HG02870 (cell line): ENCODE measurements at regions not wholly inside any gene's neighbourhood (a gene's known extent, or its start where the extent isn't known, plus 50 kb on each side); places are given as distances from the start of the nearest gene placed in this dataset.

Experiments
- ATAC-seq: cut with Tn5 transposase; IDR thresholded peaks from one replicate; pipeline ENCODE4 v1.9.1; 2021; ENCODE audit warnings: mild to moderate bottlenecking, moderate library complexity; ENCODE audit not compliant: unreplicated experiment

DNA sequence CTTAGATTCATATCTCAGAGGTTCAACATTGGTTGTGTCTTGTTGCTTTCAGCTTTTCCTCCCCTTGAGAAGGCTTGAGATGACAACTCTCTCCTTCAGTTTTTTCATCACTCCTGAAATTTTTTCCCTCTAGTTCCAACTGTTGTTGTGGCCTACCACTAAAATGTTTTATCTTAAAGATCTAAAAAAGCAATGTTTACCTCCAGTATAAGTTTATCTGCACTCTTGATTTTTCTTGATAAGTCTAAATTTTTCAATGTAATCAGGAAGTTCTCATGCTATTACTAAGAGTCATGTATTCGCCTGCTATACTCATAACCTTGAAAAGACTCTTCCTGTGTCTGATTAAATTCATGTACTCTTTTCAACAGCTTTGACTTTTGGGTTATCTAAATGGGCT is 366.3 kb upstream of the TFPI start:
- ATAC-seq: no peak

DNA sequence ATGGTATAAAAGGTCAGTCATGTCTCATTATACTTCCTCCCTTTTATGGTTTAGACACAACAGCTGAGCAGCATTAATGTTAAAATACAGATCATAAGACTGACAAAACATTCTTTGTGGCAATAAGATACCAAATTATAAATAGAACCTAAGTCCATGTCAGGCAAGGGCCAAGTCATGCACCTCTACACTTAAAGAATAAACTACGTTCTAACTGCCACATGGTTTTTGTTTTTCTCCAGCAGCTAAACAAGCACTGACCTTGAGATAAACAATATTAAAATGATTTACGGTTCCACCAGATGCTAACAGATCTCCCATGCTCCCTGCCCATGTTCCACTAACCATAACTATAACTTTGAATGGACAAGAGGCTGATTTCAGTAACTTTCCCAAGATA is 368.6 kb upstream of the TFPI start:
- ATAC-seq: no peak

DNA sequence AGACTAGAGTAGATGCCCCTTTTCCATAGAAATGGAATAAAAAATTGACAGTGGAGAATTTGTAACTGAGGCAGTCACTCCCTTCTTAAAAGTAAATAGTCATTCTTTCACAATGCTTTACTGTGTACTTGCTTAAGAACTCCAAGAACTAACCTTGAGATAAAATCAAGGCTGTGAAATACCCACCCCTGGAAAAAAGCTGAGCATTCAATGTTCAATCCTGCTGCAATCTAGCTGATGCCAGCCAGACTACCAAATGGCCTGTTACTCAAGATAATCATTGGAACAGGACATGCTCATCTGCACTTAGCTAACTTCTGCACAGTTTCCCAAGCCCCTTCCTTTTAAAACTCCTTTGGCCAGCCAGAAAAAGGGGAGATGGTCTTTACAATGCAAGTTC is 367.4 kb upstream of the GULP1 start:
- ATAC-seq: no peak

DNA sequence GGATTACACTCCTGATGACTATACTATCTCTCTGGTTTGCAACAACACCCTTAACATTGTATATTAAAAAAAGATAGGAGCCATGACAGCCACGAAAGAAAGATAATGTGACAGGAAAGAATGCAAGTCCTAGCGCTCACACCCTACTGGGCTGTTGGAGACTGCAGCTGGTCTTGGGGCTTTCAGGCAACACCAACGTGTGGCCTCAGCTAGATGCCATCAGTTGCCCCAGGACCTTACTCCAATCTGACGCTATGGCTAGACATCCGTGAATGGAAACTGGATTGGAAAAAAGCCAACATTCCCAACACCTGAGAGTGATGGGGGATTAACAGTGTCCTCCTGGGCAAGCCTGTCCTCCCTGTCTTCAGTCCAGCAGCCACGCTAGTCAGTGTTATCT is 357.4 kb upstream of the GULP1 start:
- ATAC-seq: no peak

DNA sequence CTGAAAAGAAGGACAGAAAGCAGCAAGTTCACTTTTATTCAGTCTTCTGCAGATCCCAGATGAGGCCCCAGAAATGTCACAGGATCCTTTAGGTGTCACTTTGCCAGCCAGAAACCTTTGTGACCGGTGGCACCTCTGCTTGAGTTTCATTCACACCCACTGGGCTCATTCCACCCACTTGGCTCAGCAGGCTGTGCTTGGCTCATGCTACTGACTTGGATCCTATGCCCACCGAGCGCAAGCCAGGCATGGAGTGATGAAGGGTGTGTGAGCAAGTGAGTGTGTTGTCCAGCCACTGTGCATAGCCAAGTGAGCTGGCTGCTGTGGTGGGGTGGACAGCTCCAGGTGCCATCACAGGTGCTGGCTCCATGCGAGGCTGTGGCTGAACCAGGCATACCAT is 357.0 kb upstream of the GULP1 start:
- ATAC-seq: no peak

DNA sequence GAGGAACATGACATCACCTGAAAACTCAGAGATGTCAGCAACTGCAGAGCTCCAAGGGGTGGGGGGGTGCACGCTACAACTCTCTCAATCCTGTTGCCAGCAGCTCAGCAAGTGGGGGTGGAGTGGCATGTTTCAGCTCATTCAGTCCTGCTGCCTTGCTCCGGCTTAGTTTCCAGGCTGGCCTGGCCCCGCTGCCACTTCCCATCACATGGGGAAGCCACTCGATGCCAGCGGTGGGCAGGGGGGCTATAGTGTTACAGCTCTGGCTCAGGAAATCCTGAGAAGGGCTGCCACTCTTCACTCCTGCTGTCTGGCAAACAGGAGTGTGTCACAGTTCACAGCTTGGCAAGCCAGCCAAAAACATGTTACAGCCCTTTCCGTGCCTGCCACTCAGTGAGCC is 356.5 kb upstream of the GULP1 start:
- ATAC-seq: no peak

DNA sequence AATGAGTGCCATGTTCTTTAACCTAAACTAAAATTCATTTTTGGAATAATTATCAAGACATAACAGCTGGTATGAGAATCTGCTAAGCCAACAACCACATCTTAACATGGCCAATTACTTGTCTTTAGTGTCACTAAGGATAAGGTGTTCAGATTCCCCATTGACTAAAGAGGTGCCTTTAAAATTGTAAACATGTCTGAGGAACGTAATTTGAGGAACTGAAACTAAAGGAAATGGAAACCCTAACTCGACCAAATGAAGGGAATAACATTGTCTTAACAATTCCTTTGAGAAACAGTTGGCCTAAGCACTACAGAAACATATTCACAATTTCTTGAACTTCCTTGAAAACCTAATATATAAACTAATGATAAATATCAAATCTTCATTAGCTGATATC is 355.4 kb upstream of the GULP1 start:
- ATAC-seq: no peak

DNA sequence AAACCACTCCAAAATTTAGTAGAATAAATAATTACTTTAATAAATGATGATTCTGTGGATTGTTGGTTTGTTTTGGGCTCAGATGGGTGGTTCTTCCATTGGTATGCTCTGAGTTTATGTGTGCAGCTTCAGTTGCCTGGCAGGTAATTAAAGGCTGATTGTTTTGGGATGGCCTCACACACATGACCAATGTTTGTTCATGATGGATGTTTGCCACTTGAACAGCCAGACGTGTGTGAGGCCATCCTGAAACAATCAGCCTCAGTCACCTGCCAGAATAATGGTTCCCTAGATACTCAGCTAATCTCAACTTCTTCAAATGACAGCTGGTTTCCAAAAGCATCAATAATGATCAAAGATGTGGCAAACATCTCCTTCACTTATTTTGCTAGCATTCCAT is 352.5 kb upstream of the GULP1 start:
- no peak for ATAC-seq

DNA sequence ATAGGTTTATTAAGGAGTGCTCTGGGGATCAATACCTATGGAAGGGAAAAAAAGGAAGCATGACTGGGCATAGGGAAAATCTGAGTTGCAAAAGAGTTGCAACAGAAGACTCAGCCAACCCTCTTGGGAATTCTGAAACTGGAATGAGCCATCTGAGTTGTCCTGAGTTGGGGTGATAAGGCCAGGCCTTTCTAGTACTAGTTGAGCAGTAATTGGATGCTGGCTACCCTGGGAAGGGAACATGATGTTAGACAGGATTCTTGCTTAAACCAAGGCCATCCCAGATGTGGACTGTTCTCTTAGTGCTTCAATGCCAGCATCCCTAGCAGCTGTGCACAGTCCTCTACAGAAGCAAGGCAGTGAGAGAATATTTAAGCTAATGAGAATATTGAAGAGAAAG is 348.8 kb upstream of the GULP1 start:
- no peak for ATAC-seq

DNA sequence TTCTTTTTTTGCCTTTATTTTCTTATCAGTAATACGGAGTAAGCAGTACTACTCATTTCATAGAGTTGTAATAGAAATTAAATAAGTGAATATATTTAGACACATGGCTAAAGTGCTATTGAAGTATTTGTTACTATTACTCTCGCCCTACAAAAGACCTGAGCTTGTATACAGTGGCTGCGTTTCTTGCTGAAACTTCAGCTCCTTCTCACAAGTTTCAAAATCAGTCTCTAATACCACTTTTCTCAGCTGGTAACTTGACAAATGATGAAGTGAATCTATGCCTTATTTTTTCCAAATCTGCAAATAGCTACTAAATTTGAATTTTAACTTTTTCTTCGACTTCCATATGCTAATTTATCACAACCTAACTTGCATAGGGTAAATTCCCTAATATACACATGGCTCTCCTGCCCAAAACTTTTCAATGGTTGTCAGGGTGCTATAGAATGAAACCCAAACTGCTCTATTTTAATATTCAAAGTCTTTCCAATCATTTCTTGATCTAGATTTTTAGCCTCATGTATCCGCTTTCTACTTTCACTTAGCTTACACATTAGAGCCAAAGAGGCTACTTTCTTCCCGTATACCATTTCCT is 347.8 kb upstream of the GULP1 start:
- ATAC-seq: no peak

DNA sequence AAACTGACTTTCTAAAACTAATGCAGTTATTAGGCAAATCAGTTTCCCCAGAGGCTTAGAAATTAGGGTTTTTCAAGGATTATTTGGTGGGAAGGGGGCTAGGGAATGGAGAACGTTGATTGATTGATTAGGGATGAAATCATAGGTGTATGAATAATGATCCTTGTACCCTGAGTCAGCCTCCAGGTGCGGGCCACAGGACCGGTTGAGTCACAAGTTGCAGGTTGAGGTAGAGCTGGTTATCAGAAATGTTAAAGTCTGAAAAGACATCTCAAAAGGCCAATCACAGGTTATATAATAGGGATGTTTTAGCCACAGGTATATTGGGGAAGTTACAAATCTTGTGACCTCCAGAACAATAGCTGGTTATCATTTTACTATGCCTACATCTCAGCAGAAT is 341.8 kb upstream of the GULP1 start:
- no peak for ATAC-seq

DNA sequence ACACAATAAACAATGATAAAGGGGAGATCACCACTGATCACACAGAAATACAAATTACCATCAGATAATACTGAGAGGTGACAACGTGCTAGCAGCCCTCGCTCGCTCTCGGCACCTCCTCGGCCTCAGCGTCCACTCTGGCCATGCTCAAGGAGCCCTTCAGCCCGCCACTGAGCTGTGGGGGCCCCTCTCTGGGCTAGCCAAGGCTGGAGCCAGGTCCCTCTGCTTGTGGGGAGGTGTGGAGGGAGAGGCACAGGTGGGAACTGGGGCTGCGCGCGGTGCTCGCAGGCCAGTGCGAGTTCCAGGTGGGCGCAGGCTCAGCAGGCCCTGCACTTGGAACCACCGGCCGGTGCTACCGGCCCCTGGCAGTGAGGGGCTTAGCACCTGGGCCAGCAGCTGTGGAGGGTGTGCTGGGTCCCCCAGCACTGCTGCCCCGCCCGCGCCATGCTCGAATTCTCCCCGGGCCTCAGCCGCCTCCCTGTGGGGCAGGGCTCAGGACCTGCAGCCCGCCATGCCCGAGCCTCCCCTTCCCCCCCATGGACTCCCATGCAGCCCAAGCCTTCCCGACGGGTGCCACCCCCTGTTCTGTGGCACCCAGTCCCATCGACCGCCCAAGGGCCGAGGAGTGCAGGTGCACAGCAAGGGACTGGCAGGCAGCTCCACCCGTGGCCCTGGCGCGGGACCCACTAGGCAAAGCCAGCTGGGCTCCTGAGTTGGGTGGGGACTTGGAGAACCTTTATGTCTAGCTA is 340.0 kb upstream of the GULP1 start:
- no peak for ATAC-seq

DNA sequence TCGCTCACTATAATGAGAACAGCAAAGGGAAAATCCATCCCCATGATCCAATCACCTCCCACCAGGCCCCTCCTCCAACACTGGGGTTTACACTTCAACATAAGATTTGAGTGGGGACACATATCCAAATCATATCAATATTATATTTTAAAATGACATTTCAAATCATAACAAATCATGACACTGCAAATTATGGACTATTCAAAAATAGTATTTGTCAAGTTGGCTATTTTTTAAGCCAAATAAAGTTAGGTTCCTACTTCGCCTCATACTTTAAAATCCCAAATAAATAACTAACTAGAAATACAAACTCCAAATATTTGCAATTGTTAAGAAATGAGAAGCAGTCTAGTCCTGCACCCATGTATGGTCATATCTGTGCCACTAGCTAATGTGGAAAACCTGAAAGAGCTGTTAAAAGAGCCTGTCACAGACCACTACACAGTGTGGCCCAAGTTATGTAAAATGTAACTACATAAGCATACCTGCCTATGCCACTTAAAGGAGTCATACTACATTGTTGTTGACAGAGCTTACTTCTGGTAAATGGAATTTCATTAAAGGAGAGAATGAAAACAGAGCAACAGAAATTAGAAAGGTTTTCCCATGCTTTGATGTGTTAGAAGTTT is 334.7 kb upstream of the GULP1 start:
- no peak for ATAC-seq

DNA sequence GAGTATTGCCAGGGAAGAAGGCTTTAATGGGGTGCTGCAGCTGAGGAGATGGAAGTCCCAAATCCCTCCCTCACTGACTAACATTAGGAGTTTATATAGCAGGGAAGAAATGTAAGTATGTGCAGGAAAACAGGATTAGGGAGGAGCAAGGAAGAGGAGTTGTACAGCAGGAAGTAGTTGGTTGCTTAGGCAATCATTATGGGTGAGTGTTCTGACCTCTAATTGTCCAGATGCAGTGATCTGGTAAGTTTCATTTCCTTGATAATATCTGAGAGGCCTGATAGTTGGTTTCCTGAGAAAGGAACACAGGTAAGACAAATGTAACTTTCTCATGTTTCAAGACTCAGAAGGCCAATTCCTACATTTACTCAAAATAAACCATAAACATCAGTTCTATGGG is 331.9 kb upstream of the GULP1 start:
- no peak for ATAC-seq

DNA sequence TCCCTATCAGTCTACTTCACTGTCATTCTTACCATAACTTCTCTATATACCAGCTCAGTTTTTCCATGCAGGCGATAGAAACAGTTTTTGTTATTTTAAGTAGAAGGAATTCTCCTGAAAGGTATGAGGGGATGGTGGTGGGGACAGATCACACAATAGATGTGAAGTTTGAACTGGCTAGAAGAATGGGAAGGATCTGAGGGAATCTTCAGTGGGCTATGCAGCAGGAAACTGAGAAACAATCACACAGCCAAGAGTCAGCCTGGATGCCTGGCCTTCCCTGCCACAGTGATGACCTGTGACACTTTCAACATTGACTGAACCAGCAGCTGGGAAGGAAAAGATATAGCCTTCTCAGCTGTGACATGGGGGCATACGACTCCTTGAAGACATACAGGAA is 329.1 kb upstream of the GULP1 start:
- no peak for ATAC-seq

DNA sequence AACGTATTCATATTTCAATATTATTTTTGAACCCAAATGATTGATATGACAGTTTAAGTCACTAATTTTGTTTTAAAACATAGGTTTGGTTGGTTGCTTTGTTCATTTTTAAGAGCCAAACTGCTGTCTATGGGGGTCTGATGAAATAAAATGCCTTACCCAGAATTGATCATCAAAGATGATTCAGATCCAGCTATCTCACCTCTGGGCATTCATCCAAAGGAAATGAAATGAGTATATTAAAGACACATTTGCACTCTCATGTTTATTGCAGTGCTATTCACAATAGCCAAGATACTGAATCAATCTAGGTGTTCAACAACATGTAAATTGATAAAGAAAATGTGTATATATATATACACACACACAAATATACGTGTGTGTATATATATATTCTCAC is 326.9 kb upstream of the GULP1 start:
- ATAC-seq: no peak

DNA sequence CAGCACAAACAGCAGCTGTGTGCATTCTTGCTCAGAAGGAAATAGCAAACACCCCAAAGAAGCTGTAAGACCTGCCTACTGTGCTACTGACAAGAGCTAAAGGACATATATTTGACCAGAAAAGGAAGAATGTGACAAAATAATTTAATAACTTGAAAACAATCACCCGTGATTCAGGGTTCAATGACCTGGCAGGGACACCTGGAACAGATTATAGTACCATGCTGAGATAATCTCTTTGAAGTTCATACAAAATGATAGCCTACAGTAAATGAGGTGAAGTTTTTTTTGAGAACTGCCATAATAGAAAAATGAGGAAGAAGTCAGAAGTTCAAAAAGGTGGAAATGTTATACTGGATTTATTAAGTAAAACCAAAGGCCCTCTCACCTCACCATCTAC is 324.8 kb upstream of the GULP1 start:
- no peak for ATAC-seq

DNA sequence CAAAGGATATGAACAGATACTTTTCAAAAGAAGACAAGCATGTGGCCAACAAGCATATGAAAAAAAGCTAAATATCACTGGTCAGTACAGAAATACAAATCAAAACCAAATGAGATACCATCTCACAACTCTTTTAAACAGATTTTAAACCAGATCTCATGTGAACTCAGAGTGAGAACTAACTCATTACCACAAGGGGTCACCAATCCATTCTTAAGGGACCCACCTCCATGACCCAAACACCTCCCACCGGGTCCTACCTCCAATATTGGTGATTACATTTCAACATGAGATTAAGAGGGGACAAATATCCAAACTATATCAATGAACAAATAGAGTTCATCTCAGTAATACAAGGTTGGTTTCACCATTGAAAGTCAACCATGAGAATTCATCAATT is 319.8 kb upstream of the GULP1 start:
- no peak for ATAC-seq

DNA sequence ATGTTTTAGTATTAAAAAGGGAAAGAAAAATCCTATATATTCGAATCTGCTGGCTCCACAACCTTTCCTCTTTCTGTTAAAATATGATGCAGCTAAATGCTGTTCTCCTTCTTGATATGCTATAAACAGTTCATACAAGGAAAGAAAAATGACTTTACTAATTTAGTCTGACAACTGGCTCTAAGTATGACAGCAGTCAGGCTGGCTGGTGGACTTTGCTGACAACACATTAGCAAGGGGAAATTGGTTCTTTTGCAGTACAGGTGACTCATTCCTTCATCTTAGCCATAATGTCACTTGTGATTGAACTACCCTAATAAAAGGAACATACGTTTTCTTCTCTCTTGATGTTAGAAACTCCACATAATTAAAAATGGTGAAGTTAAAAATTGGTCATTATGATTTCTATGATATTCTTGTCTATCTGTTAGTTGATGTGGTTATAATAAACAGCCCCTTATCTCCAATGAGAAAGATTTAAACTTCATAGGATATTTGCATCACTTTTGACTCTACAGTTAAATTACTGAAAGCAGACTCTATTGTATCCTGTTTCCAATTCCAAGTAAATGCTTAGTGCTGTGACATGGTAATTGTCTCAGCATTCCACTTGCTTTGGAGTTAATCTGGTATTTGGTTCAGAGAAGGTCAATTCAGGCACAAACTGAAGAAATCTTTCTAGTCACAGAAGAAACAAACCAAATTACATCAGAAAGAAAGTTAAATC is 315.3 kb upstream of the GULP1 start:
- ATAC-seq: no peak

DNA sequence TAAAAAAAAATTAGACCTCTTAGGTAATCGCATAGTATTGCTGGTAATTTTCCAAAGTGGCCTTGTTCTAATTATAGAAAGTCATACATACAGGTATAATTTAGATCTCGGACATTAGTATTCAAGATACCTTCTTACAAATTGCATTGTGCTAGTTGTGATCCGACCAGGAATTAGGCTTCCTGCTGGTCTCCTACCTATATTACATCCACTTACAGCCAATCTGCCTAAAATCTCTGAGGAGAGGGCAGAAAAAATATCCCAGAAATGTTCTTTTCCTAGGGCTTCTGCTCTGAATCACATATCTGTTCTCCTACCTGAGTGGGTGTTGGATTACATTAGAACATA is 314.7 kb upstream of the GULP1 start:
- no peak for ATAC-seq

DNA sequence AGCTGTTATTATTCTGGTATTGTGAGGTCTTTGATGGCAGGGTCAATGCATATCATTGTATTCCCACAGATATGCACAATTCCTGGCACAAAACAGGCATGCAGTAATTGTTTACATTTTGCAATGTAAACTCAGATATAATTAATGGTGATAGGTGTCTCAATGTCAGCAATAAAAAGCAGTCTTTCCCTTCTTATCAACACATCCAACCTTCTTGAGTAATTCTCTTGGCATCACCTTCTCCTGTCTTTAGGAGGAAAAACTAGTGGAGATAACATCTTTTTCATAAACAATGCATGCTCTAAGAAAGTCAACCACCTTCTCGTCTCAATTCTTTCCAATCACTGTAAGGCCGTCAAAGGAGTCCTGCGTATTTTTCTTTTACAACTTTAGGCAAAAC is 313.3 kb upstream of the GULP1 start:
- ATAC-seq: no peak

DNA sequence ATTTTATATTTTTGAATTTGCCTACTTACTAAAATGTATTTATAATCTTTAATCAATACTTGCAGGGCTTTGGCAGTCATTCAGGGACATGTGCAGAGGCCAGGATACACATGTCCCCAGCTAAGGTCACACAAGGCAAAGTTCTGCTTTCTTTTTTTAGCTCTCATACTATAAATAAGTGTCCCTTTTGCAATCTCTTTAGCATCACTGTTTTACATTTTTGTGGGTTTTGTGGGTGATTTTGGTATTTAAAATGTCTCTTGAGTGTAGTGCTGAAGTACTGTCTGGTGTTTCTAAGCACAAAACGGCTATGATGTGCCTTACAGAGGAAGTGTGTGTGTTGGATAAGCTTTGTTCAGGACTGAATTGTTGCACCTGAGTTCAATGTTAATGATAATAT is 309.0 kb upstream of the GULP1 start:
- peak; percentile 79 for ATAC-seq
